ENCODE measurements at regions not wholly inside any gene's neighbourhood (a gene's known extent, or its start where the extent isn't known, plus 50 kb on each side); places are given as distances from the start of the nearest gene placed in this dataset.

- ChIA-PET CTCF (no interaction called here), POLR2A (no interaction called here)
- DNase-seq (no peak), ATAC-seq (ENCODE audit: low read depth) (no peak)
- Mint-ChIP-seq H3K4me1 (no peaks in the 10 kb centered on the region), H3K4me3 (no peak overlapping the region), H3K36me3 (ENCODE audit: low read depth) (no peaks in the 10 kb centered on the region), H3K9me3 (peaks cover 2% of the 10 kb centered on the region), H3K27me3 (no peaks in the 10 kb centered on the region), H3K27ac (no peak overlapping the region)
- TF ChIP-seq CTCF (IDR thresholded peaks at IDR 0.05): no peak
- intact Hi-C loops (cut with micrococcal nuclease): no loop called here
These were observed 138.5 kb upstream of the PIRT start for GRCh38 chr17:10976401-10976800.

DNA sequence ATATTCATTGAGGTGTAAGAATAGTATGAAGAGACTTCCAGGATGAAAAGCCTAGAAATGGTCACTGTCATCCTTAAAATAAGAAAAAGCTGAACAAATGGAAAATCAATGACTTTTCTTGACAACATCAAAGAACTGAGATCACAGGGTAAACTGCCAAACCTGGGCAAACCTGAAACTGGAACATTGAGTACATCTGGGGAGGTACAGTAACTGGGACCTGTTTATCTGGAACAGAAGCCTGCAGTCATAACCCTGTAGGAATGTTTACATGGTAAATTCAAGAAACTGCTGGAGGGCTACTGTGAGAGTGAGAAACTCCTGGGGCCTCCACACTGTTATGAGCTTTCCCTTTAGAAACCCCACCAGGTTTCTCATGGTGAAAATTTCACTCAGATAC lies 130.1 kb upstream of the PIRT start:
- ChIA-PET POLR2A (no interaction called here), CTCF (no interaction called here)
- H3K27ac Mint-ChIP-seq: no peak overlapping the region
- no peak for DNase-seq
- no peaks in the 10 kb centered on the region for H3K4me1 Mint-ChIP-seq
- H3K9me3 Mint-ChIP-seq: no peaks in the 10 kb centered on the region
- no peak overlapping the region for H3K4me3 Mint-ChIP-seq
- no peak for TF ChIP-seq CTCF (IDR thresholded peaks at IDR 0.05)
- no peaks in the 10 kb centered on the region for H3K27me3 Mint-ChIP-seq
- intact Hi-C loops (cut with micrococcal nuclease): no loop called here
- no peak for ATAC-seq (ENCODE audit: low read depth)
- H3K36me3 Mint-ChIP-seq (ENCODE audit: low read depth): no peaks in the 10 kb centered on the region

GRCh38 chr17:10956821-10957220 lies 118.9 kb upstream of the PIRT start:
- ChIA-PET CTCF (no interaction called here), POLR2A (no interaction called here)
- H3K4me3 Mint-ChIP-seq: no peak overlapping the region
- intact Hi-C loops (cut with micrococcal nuclease): no loop called here
- no peak overlapping the region for H3K27ac Mint-ChIP-seq
- TF ChIP-seq CTCF (IDR thresholded peaks at IDR 0.05): no peak
- no peak for ATAC-seq (ENCODE audit: low read depth)
- H3K4me1 Mint-ChIP-seq: no peaks in the 10 kb centered on the region
- no peaks in the 10 kb centered on the region for H3K9me3 Mint-ChIP-seq
- DNase-seq: no peak
- H3K36me3 Mint-ChIP-seq (ENCODE audit: low read depth): no peaks in the 10 kb centered on the region
- H3K27me3 Mint-ChIP-seq: no peaks in the 10 kb centered on the region

DNA sequence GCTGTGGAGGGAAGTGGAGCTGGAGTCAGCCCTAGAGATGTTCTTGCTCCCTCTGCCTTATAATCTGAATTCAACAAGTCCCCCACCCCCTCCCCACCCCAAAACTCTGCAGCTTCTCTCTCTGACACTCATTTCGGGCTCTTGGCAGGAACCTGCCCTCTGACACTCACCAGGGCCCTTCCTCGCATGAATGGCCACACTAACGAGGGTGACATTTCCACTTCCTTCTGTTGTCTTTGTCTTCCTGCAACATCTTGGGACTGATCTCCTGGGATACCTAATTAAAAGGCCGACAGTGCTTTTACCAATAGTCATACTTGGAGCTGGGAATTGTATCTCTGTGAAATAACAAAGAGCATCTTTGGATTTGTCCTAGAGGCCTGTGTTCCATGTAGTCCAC lies 106.9 kb upstream of the PIRT start:
- Mint-ChIP-seq H3K27me3 (no peaks in the 10 kb centered on the region), H3K27ac (no peak overlapping the region), H3K36me3 (ENCODE audit: low read depth) (no peaks in the 10 kb centered on the region), H3K9me3 (no peaks in the 10 kb centered on the region), H3K4me1 (no peaks in the 10 kb centered on the region), H3K4me3 (no peak overlapping the region)
- TF ChIP-seq CTCF (IDR thresholded peaks at IDR 0.05): no peak
- DNase-seq: no peak
- ChIA-PET CTCF (no interaction called here), POLR2A (no interaction called here)
- intact Hi-C loops (cut with micrococcal nuclease): no loop called here
- ATAC-seq (ENCODE audit: low read depth): no peak

- Mint-ChIP-seq H3K4me1 (no peaks in the 10 kb centered on the region), H3K36me3 (ENCODE audit: low read depth) (no peaks in the 10 kb centered on the region), H3K27me3 (no peaks in the 10 kb centered on the region), H3K4me3 (no peak overlapping the region), H3K9me3 (no peaks in the 10 kb centered on the region), H3K27ac (no peak overlapping the region)
- ChIA-PET POLR2A (no interaction called here), CTCF (no interaction called here)
- intact Hi-C loops (cut with micrococcal nuclease): no loop called here
- DNase-seq (no peak), ATAC-seq (ENCODE audit: low read depth) (no peak)
- TF ChIP-seq CTCF (IDR thresholded peaks at IDR 0.05): no peak
These were observed 99.0 kb upstream of the PIRT start for GRCh38 chr17:10936931-10937330.

Measured in activated B cell treated with CpG ODN at 0.5 μM for 24 hours (primary cell).